ENCODE measurements at regions not wholly inside any gene's neighbourhood (a gene's known extent, or its start where the extent isn't known, plus 50 kb on each side); places are given as distances from the start of the nearest gene placed in this dataset.
"Not testable (repeated sequence)": the region's sequence is repeated elsewhere in the genome, so short reads cannot be mapped to it uniquely, and the experiment has no call there.

- H3K4me3 Mint-ChIP-seq; H3K27ac Mint-ChIP-seq; POLR2A ChIA-PET; DNase-seq; H3K9me3 Mint-ChIP-seq; ATAC-seq (ENCODE audit: low read depth); intact Hi-C loops (cut with micrococcal nuclease); CTCF ChIA-PET; H3K36me3 Mint-ChIP-seq (ENCODE audit: low read depth): not testable (repeated sequence)
- Mint-ChIP-seq H3K4me1 (peaks cover 13% of the 10 kb centered on the region), H3K27me3 (peaks cover 47% of the 10 kb centered on the region)
These were observed 52.2 kb downstream of the HOXC4 start for GRCh38 chr12:54105809-54106208.

- H3K36me3 Mint-ChIP-seq (ENCODE audit: low read depth); H3K4me3 Mint-ChIP-seq; intact Hi-C loops (cut with micrococcal nuclease); DNase-seq; POLR2A ChIA-PET; ATAC-seq (ENCODE audit: low read depth); H3K9me3 Mint-ChIP-seq; CTCF ChIA-PET; H3K27ac Mint-ChIP-seq: not testable (repeated sequence)
- Mint-ChIP-seq H3K27me3 (peaks cover 46% of the 10 kb centered on the region), H3K4me1 (peaks cover 13% of the 10 kb centered on the region)
These were observed 52.6 kb downstream of the HOXC4 start for GRCh38 chr12:54106252-54106651.

- H3K4me3 Mint-ChIP-seq; H3K36me3 Mint-ChIP-seq (ENCODE audit: low read depth); CTCF ChIA-PET; DNase-seq; POLR2A ChIA-PET; ATAC-seq (ENCODE audit: low read depth); intact Hi-C loops (cut with micrococcal nuclease); H3K27ac Mint-ChIP-seq; H3K9me3 Mint-ChIP-seq: not testable (repeated sequence)
- Mint-ChIP-seq H3K4me1 (peaks cover 13% of the 10 kb centered on the region), H3K27me3 (peaks cover 47% of the 10 kb centered on the region)
These were observed 53.4 kb downstream of the HOXC4 start for GRCh38 chr12:54106803-54107579.

- H3K4me3 Mint-ChIP-seq; H3K36me3 Mint-ChIP-seq (ENCODE audit: low read depth); CTCF ChIA-PET; H3K4me1 Mint-ChIP-seq; intact Hi-C loops (cut with micrococcal nuclease); POLR2A ChIA-PET; ATAC-seq (ENCODE audit: low read depth); H3K27ac Mint-ChIP-seq; DNase-seq; H3K9me3 Mint-ChIP-seq: not testable (repeated sequence)
- H3K27me3 Mint-ChIP-seq: peaks cover 38% of the 10 kb centered on the region
These were observed 58.7 kb downstream of the HOXC4 start for GRCh38 chr12:54112336-54112735.

GRCh38 chr12:54116055-54116454 is 62.4 kb downstream of the HOXC4 start:
- CTCF ChIA-PET, DNase-seq: not testable (repeated sequence)
- H3K27me3 Mint-ChIP-seq: peaks cover 33% of the 10 kb centered on the region

GRCh38 chr12:54117392-54117791 is 63.8 kb downstream of the HOXC4 start:
- POLR2A ChIA-PET; CTCF ChIA-PET; H3K4me3 Mint-ChIP-seq; ATAC-seq (ENCODE audit: low read depth); H3K9me3 Mint-ChIP-seq; DNase-seq; H3K36me3 Mint-ChIP-seq (ENCODE audit: low read depth); H3K27ac Mint-ChIP-seq; intact Hi-C loops (cut with micrococcal nuclease); H3K4me1 Mint-ChIP-seq: not testable (repeated sequence)
- peaks cover 36% of the 10 kb centered on the region for H3K27me3 Mint-ChIP-seq

More at GRCh38 chr12:54116055-54116454, 62.4 kb downstream of the HOXC4 start:
- intact Hi-C loops (cut with micrococcal nuclease); H3K36me3 Mint-ChIP-seq (ENCODE audit: low read depth); ATAC-seq (ENCODE audit: low read depth); H3K9me3 Mint-ChIP-seq; H3K4me1 Mint-ChIP-seq; H3K27ac Mint-ChIP-seq; POLR2A ChIA-PET; H3K4me3 Mint-ChIP-seq: not testable (repeated sequence)

- intact Hi-C loops (cut with micrococcal nuclease); H3K4me3 Mint-ChIP-seq; H3K9me3 Mint-ChIP-seq; H3K4me1 Mint-ChIP-seq; ATAC-seq (ENCODE audit: low read depth); POLR2A ChIA-PET; DNase-seq; H3K27ac Mint-ChIP-seq; CTCF ChIA-PET; H3K36me3 Mint-ChIP-seq (ENCODE audit: low read depth): not testable (repeated sequence)
- H3K27me3 Mint-ChIP-seq: peaks cover 49% of the 10 kb centered on the region
These were observed 65.4 kb downstream of the HOXC4 start for GRCh38 chr12:54119082-54119481.

GRCh38 chr12:54123981-54124380 is 64.8 kb downstream of the SMUG1 start:
- DNase-seq; CTCF ChIA-PET; ATAC-seq (ENCODE audit: low read depth); H3K27ac Mint-ChIP-seq; H3K4me3 Mint-ChIP-seq; H3K36me3 Mint-ChIP-seq (ENCODE audit: low read depth); intact Hi-C loops (cut with micrococcal nuclease); H3K9me3 Mint-ChIP-seq; POLR2A ChIA-PET: not testable (repeated sequence)
- Mint-ChIP-seq H3K4me1 (peaks cover 17% of the 10 kb centered on the region), H3K27me3 (peaks cover 76% of the 10 kb centered on the region)

- POLR2A ChIA-PET: interaction anchor here (0.7 kb wide), 1 partner anchor 74 kb away, joined by 11 read pairs; no protein-coding TSS in a partner anchor
- Mint-ChIP-seq H3K4me1 (peaks cover 17% of the 10 kb centered on the region), H3K27me3 (peaks cover 67% of the 10 kb centered on the region), H3K4me3 (peak overlapping the region; percentile 73)
- peak; percentile 10 for ATAC-seq (ENCODE audit: low read depth)
- CTCF ChIA-PET: interaction anchor here (0.7 kb wide), 1 partner anchor 1042 kb away, joined by 3 read pairs; no protein-coding TSS in a partner anchor
- H3K36me3 Mint-ChIP-seq (ENCODE audit: low read depth); DNase-seq; intact Hi-C loops (cut with micrococcal nuclease); H3K27ac Mint-ChIP-seq; H3K9me3 Mint-ChIP-seq: not testable (repeated sequence)
These were observed 63.1 kb downstream of the SMUG1 start for GRCh38 chr12:54125708-54126028.
